ENCODE measurements at regions not wholly inside any gene's neighbourhood (a gene's known extent, or its start where the extent isn't known, plus 50 kb on each side); places are given as distances from the start of the nearest gene placed in this dataset.
"Not testable (repeated sequence)": the region's sequence is repeated elsewhere in the genome, so short reads cannot be mapped to it uniquely, and the experiment has no call there.

- POLR2A ChIA-PET, result no interaction called here
- Mint-ChIP-seq H3K4me1 (no peaks in the 10 kb centered on the region), H3K9me3 (peaks cover 0 to 10% (median 1%) of the 10 kb centered on the region in 9 donors), H3K4me3 (no peak overlapping the region), H3K27me3 (peaks cover 0 to 6% (median 0%) of the 10 kb centered on the region in 5 donors), H3K36me3 (no peaks in the 10 kb centered on the region), H3K27ac (no peak overlapping the region)
- ATAC-seq (no peak), DNase-seq (no peak)
These were observed 520.2 kb downstream of the DOK5 start for GRCh38 chr20:54995553-54995952.

GRCh38 chr20:54995011-54995410 lies 519.6 kb downstream of the DOK5 start:
- POLR2A ChIA-PET, result no interaction called here
- Mint-ChIP-seq H3K4me1 (no peaks in the 10 kb centered on the region), H3K36me3 (no peaks in the 10 kb centered on the region), H3K27ac (no peak overlapping the region), H3K27me3 (peaks cover 0 to 6% (median 0%) of the 10 kb centered on the region in 5 donors), H3K9me3 (peaks cover 0 to 10% (median 2%) of the 10 kb centered on the region in 9 donors), H3K4me3 (no peak overlapping the region)
- DNase-seq (no peak), ATAC-seq (no peak)

- no peak overlapping the region for H3K27ac Mint-ChIP-seq
- H3K9me3 Mint-ChIP-seq, result peaks cover 0 to 9% (median 0%) of the 10 kb centered on the region in 9 donors
- H3K4me3 Mint-ChIP-seq, result no peak overlapping the region
- POLR2A ChIA-PET, result no interaction called here
- no peaks in the 10 kb centered on the region for H3K36me3 Mint-ChIP-seq
- DNase-seq (no peak), ATAC-seq (no peak)
- no peaks in the 10 kb centered on the region for H3K4me1 Mint-ChIP-seq
- H3K27me3 Mint-ChIP-seq, result no peaks in the 10 kb centered on the region
These were observed 509.7 kb downstream of the DOK5 start for GRCh38 chr20:54985091-54985490.

GRCh38 chr20:54984104-54984448 lies 508.7 kb downstream of the DOK5 start:
- no peak overlapping the region for H3K4me3 Mint-ChIP-seq
- peaks cover 0 to 3% (median 0%) of the 10 kb centered on the region in 5 donors for H3K27me3 Mint-ChIP-seq
- no peak for DNase-seq
- no peak overlapping the region for H3K27ac Mint-ChIP-seq
- peaks cover 0 to 9% (median 0%) of the 10 kb centered on the region in 9 donors for H3K9me3 Mint-ChIP-seq
- POLR2A ChIA-PET, result no interaction called here
- no peaks in the 10 kb centered on the region for H3K36me3 Mint-ChIP-seq
- no peak for ATAC-seq
- H3K4me1 Mint-ChIP-seq, result no peaks in the 10 kb centered on the region

- POLR2A ChIA-PET, H3K4me3 Mint-ChIP-seq, H3K27me3 Mint-ChIP-seq, H3K36me3 Mint-ChIP-seq, H3K4me1 Mint-ChIP-seq, ATAC-seq, DNase-seq, H3K27ac Mint-ChIP-seq, H3K9me3 Mint-ChIP-seq: not testable (repeated sequence)
These were observed 508.2 kb downstream of the DOK5 start for GRCh38 chr20:54983394-54984103.

GRCh38 chr20:54981175-54981574 lies 505.8 kb downstream of the DOK5 start:
- Mint-ChIP-seq H3K36me3 (no peaks in the 10 kb centered on the region), H3K9me3 (peaks cover 0 to 9% (median 0%) of the 10 kb centered on the region in 9 donors), H3K4me1 (no peaks in the 10 kb centered on the region), H3K27ac (no peak overlapping the region), H3K27me3 (peaks cover 0 to 3% (median 0%) of the 10 kb centered on the region in 5 donors), H3K4me3 (no peak overlapping the region)
- no peak for DNase-seq
- POLR2A ChIA-PET, result no interaction called here
- ATAC-seq, result no peak

GRCh38 chr20:54980103-54980960 lies 504.9 kb downstream of the DOK5 start:
- POLR2A ChIA-PET, result no interaction called here
- Mint-ChIP-seq H3K27me3 (peaks cover 0 to 3% (median 0%) of the 10 kb centered on the region in 5 donors), H3K9me3 (peaks cover 0 to 9% (median 0%) of the 10 kb centered on the region in 9 donors), H3K4me3 (no peak overlapping the region), H3K36me3 (no peaks in the 10 kb centered on the region), H3K27ac (no peak overlapping the region), H3K4me1 (no peaks in the 10 kb centered on the region)
- no peak for DNase-seq
- ATAC-seq, result no peak

- Mint-ChIP-seq H3K9me3 (peaks cover 0 to 9% (median 0%) of the 10 kb centered on the region in 9 donors), H3K4me3 (no peak overlapping the region), H3K27ac (no peak overlapping the region), H3K27me3 (peaks cover 0 to 9% (median 0%) of the 10 kb centered on the region in 5 donors), H3K36me3 (no peaks in the 10 kb centered on the region), H3K4me1 (no peaks in the 10 kb centered on the region)
- DNase-seq (no peak), ATAC-seq (no peak)
- POLR2A ChIA-PET, result no interaction called here
These were observed 474.9 kb downstream of the DOK5 start for GRCh38 chr20:54950304-54950703.

GRCh38 chr20:54941666-54942065 lies 466.3 kb downstream of the DOK5 start:
- ATAC-seq, result no peak
- H3K9me3 Mint-ChIP-seq, result peaks cover 0 to 8% (median 0%) of the 10 kb centered on the region in 9 donors
- no peak for DNase-seq
- no peak overlapping the region for H3K4me3 Mint-ChIP-seq
- no peaks in the 10 kb centered on the region for H3K4me1 Mint-ChIP-seq
- peaks cover 0 to 1% (median 0%) of the 10 kb centered on the region in 5 donors for H3K27me3 Mint-ChIP-seq
- POLR2A ChIA-PET, result no interaction called here
- H3K36me3 Mint-ChIP-seq, result no peaks in the 10 kb centered on the region
- H3K27ac Mint-ChIP-seq, result no peak overlapping the region

- Mint-ChIP-seq H3K36me3 (no peaks in the 10 kb centered on the region), H3K27ac (no peak overlapping the region)
- no peak for ATAC-seq
These were observed 465.1 kb downstream of the DOK5 start for GRCh38 chr20:54940522-54940921.

GRCh38 chr20:54938707-54939106 lies 463.3 kb downstream of the DOK5 start:
- peaks cover 0 to 8% (median 0%) of the 10 kb centered on the region in 9 donors for H3K9me3 Mint-ChIP-seq
- H3K4me1 Mint-ChIP-seq, result no peaks in the 10 kb centered on the region
- DNase-seq, result no peak
- H3K27ac Mint-ChIP-seq, result no peak overlapping the region
- no peaks in the 10 kb centered on the region for H3K36me3 Mint-ChIP-seq
- POLR2A ChIA-PET, result no interaction called here
- no peak overlapping the region for H3K4me3 Mint-ChIP-seq
- H3K27me3 Mint-ChIP-seq, result peaks cover 0 to 1% (median 0%) of the 10 kb centered on the region in 5 donors
- ATAC-seq, result no peak

More at GRCh38 chr20:54940522-54940921, 465.1 kb downstream of the DOK5 start:
- H3K9me3 Mint-ChIP-seq, result peaks cover 0 to 8% (median 0%) of the 10 kb centered on the region in 9 donors
- no peaks in the 10 kb centered on the region for H3K4me1 Mint-ChIP-seq
- H3K27me3 Mint-ChIP-seq, result peaks cover 0 to 1% (median 0%) of the 10 kb centered on the region in 5 donors
- no peak overlapping the region for H3K4me3 Mint-ChIP-seq
- POLR2A ChIA-PET, result no interaction called here
- no peak for DNase-seq

GRCh38 chr20:54933212-54933904 lies 458.0 kb downstream of the DOK5 start:
- no peaks in the 10 kb centered on the region for H3K4me1 Mint-ChIP-seq
- H3K4me3 Mint-ChIP-seq, result no peak overlapping the region
- H3K27ac Mint-ChIP-seq, result no peak overlapping the region
- peaks cover 3 to 27% (median 9%) of the 10 kb centered on the region in 9 donors for H3K9me3 Mint-ChIP-seq
- H3K27me3 Mint-ChIP-seq, result peaks cover 0 to 4% (median 1%) of the 10 kb centered on the region in 5 donors
- no peak for ATAC-seq
- POLR2A ChIA-PET, result no interaction called here
- no peak for DNase-seq
- peaks cover 0 to 8% (median 0%) of the 10 kb centered on the region in 3 donors for H3K36me3 Mint-ChIP-seq

- H3K9me3 Mint-ChIP-seq, result peaks cover 3 to 27% (median 11%) of the 10 kb centered on the region in 9 donors
- H3K36me3 Mint-ChIP-seq, result peaks cover 0 to 8% (median 0%) of the 10 kb centered on the region in 3 donors
- no peak overlapping the region for H3K27ac Mint-ChIP-seq
- POLR2A ChIA-PET, result no interaction called here
- DNase-seq (no peak), ATAC-seq (no peak)
- no peaks in the 10 kb centered on the region for H3K4me1 Mint-ChIP-seq
- peaks cover 0 to 9% (median 0%) of the 10 kb centered on the region in 5 donors for H3K27me3 Mint-ChIP-seq
- H3K4me3 Mint-ChIP-seq, result no peak overlapping the region
These were observed 453.8 kb downstream of the DOK5 start for GRCh38 chr20:54929191-54929590.

Measured in naive thymus-derived CD8-positive, alpha-beta T cell (primary cell).